ENCODE measurements at regions not wholly inside any gene's neighbourhood (a gene's known extent, or its start where the extent isn't known, plus 50 kb on each side); places are given as distances from the start of the nearest gene placed in this dataset.

- no peak overlapping the region for H3K4me3 ChIP-seq (ENCODE audit: control insufficient read depth, low read depth, low read length)
- no peak for DNase-seq (ENCODE audit: low read depth)
- TF ChIP-seq CTCF (conservative IDR thresholded peaks at IDR 0.05; ENCODE audit: control insufficient read depth, insufficient read depth, low read depth, low read length) = no peak
Measured at GRCh38 chr15:77837649-77838025, 204.9 kb upstream of the LINGO1 start.

GRCh38 chr15:77836906-77837648 is 204.4 kb upstream of the LINGO1 start:
- no peak for TF ChIP-seq CTCF (conservative IDR thresholded peaks at IDR 0.05; ENCODE audit: control insufficient read depth, insufficient read depth, low read depth, low read length)
- no peak overlapping the region for H3K4me3 ChIP-seq (ENCODE audit: control insufficient read depth, low read depth, low read length)
- no peak for DNase-seq (ENCODE audit: low read depth)

- peak; percentile 12 for DNase-seq (ENCODE audit: low read depth)
- no peak overlapping the region for H3K4me3 ChIP-seq (ENCODE audit: control insufficient read depth, low read depth, low read length)
- no peak for TF ChIP-seq CTCF (conservative IDR thresholded peaks at IDR 0.05; ENCODE audit: control insufficient read depth, insufficient read depth, low read depth, low read length)
Measured at GRCh38 chr15:77836121-77836692, 203.5 kb upstream of the LINGO1 start.

- H3K4me3 ChIP-seq (ENCODE audit: control insufficient read depth, low read depth, low read length) = no peak overlapping the region
- TF ChIP-seq CTCF (conservative IDR thresholded peaks at IDR 0.05; ENCODE audit: control insufficient read depth, insufficient read depth, low read depth, low read length) = no peak
- DNase-seq (ENCODE audit: low read depth) = no peak
Measured at GRCh38 chr15:77834276-77834990, 201.7 kb upstream of the LINGO1 start.

GRCh38 chr15:77832874-77833273 is 200.2 kb upstream of the LINGO1 start:
- DNase-seq (ENCODE audit: low read depth) = no peak
- H3K4me3 ChIP-seq (ENCODE audit: control insufficient read depth, low read depth, low read length) = no peak overlapping the region
- TF ChIP-seq CTCF (conservative IDR thresholded peaks at IDR 0.05; ENCODE audit: control insufficient read depth, insufficient read depth, low read depth, low read length) = no peak

GRCh38 chr15:77831986-77832385 is 199.3 kb upstream of the LINGO1 start:
- no peak overlapping the region for H3K4me3 ChIP-seq (ENCODE audit: control insufficient read depth, low read depth, low read length)
- TF ChIP-seq CTCF (conservative IDR thresholded peaks at IDR 0.05; ENCODE audit: control insufficient read depth, insufficient read depth, low read depth, low read length) = no peak
- no peak for DNase-seq (ENCODE audit: low read depth)

All from fibroblast of mammary gland (primary cell).